GM23248 (cell line): ENCODE measurements at regions not wholly inside any gene's neighbourhood (a gene's known extent, or its start where the extent isn't known, plus 50 kb on each side); places are given as distances from the start of the nearest gene placed in this dataset.

ENCODE experiments used
- EZH2 ChIP-seq: fragments of 200-600 bp; sonication (generic); IDR thresholded peaks from 2 replicates; pipeline ENCODE4 v1.6.1; 2018; ENCODE audit warnings: antibody characterized with exemption, mild to moderate bottlenecking; ENCODE audit not compliant: insufficient read depth, poor library complexity, severe bottlenecking
- EZH2phosphoT487 ChIP-seq: fragments of 200-600 bp; sonication (generic); IDR thresholded peaks from 2 replicates; pipeline ENCODE4 v1.6.1; 2018; ENCODE audit warnings: antibody characterized with exemption, moderate library complexity, mild to moderate bottlenecking, low read depth; ENCODE audit not compliant: insufficient read depth

DNA sequence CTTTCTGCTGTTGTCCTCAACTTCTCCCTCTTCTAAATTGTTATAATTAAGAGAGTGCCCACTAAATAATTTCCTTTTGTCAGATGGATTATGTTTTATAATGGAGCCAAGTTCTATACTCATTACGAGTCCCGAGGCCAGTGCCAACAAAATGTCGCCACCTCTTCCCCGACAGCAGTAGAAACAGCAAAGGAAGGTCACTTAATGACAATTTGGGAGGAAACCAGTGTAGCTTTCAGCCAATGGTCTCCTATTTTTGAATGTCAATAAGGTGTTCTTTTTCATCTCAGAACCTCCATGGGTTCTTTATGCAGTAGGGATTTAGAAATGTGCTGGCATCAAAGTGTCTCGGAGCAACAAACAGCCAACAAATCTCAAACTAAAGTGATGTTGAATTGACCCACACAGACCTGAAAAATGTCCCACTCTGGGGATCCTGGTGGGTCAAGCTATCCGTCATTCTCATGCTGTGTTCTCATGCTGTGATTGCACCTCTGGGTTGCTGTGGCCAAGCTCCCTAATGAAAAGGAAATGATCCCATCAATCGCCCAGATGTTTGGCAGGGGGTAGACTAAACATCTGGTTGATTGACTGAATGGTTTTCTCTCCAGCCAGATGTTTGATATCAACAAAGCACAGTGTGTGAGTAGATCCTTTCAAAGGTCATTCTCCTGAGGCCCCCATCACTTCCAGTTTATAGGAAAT lies 291.9 kb downstream of the DMAC1 start:
- TF ChIP-seq EZH2phosphoT487 (no peak), EZH2 (no peak)
